H9 (cell line): ENCODE measurements at regions not wholly inside any gene's neighbourhood (a gene's known extent, or its start where the extent isn't known, plus 50 kb on each side); places are given as distances from the start of the nearest gene placed in this dataset.

Source experiments
- DNase-seq: peaks from one replicate; pipeline ENCODE4 v3.0.0-alpha.2; 2017
- H2AFZ ChIP-seq: one replicate; pipeline ENCODE4 v1.6.1; 2013; ENCODE audit warnings: mild to moderate bottlenecking, low read length, control low read depth, moderate library complexity
- H2AK5ac ChIP-seq: 2 replicates; pipeline ENCODE4 v1.6.1; 2013; ENCODE audit warnings: low read length, control low read depth, mixed read lengths; ENCODE audit not compliant: insufficient read length
- H2BK120ac ChIP-seq: one replicate; pipeline ENCODE4 v1.6.1; 2013; ENCODE audit warnings: low read depth, mild to moderate bottlenecking, low read length, control low read depth, inconsistent platforms; ENCODE audit not compliant: poor library complexity, severe bottlenecking
- H2BK12ac ChIP-seq: 2 replicates; pipeline ENCODE4 v1.6.1; 2013; ENCODE audit warnings: low read length, control low read depth, mixed read lengths, low read depth; ENCODE audit not compliant: insufficient read length
- H2BK15ac ChIP-seq: 2 replicates; pipeline ENCODE4 v1.6.1; 2013; ENCODE audit warnings: low read depth, low read length, control low read depth
- H2BK20ac ChIP-seq: one replicate; pipeline ENCODE4 v1.6.1; 2013; ENCODE audit warnings: low read depth, mild to moderate bottlenecking, low read length, control low read depth, inconsistent platforms; ENCODE audit not compliant: poor library complexity, severe bottlenecking
- H2BK5ac ChIP-seq: 2 replicates; pipeline ENCODE4 v1.6.1; 2013; ENCODE audit warnings: low read length, control low read depth, mixed read lengths; ENCODE audit not compliant: insufficient read length
- H3K14ac ChIP-seq: 2 replicates; pipeline ENCODE4 v1.6.1; 2013; ENCODE audit warnings: low read length, control low read depth; ENCODE audit not compliant: insufficient read depth
- H3K18ac ChIP-seq: 2 replicates; pipeline ENCODE4 v1.6.1; 2013; ENCODE audit warnings: low read depth, mild to moderate bottlenecking, mixed read lengths, low read length, control low read depth; ENCODE audit not compliant: insufficient read length
- H3K23ac ChIP-seq: 2 replicates; pipeline ENCODE4 v1.6.1; 2013; ENCODE audit warnings: low read length, control low read depth, mixed read lengths, low read depth; ENCODE audit not compliant: insufficient read length
- H3K23me2 ChIP-seq: 2 replicates; pipeline ENCODE4 v1.6.1; 2013; ENCODE audit warnings: low read depth, mild to moderate bottlenecking, mixed read lengths, low read length, control low read depth; ENCODE audit not compliant: insufficient read length, poor library complexity, severe bottlenecking
- H3K27ac ChIP-seq: 2 replicates; pipeline ENCODE4 v1.5.1; 2013; ENCODE audit warnings: low read length, control low read depth, mixed read lengths, low read depth; ENCODE audit not compliant: insufficient read length
- H3K27me3 ChIP-seq: 2 replicates; pipeline ENCODE4 v1.6.1; 2013; ENCODE audit warnings: low read length, control low read depth, inconsistent platforms; ENCODE audit not compliant: insufficient read depth
- H3K4ac ChIP-seq: 2 replicates; pipeline ENCODE4 v1.6.1; 2013; ENCODE audit warnings: low read depth, mild to moderate bottlenecking, control low read depth, inconsistent platforms, low read length, moderate library complexity
- H3K4me1 ChIP-seq: 2 replicates; pipeline ENCODE4 v1.6.1; 2013; ENCODE audit warnings: low read length, control low read depth, inconsistent platforms; ENCODE audit not compliant: insufficient read depth
- H3K4me2 ChIP-seq: 2 replicates; pipeline ENCODE4 v1.6.1; 2013; ENCODE audit warnings: low read length, control low read depth, mixed read lengths; ENCODE audit not compliant: insufficient read length, insufficient read depth
- H3K56ac ChIP-seq: 2 replicates; pipeline ENCODE4 v1.6.1; 2013; ENCODE audit warnings: low read depth, mild to moderate bottlenecking, mixed read lengths, low read length, control low read depth; ENCODE audit not compliant: insufficient read length
- H3K79me1 ChIP-seq: 2 replicates; pipeline ENCODE4 v1.6.1; 2013; ENCODE audit warnings: low read depth, mild to moderate bottlenecking, moderate library complexity, low read length, control low read depth, inconsistent platforms; ENCODE audit not compliant: insufficient read depth, poor library complexity, severe bottlenecking
- H3K79me2 ChIP-seq: 2 replicates; pipeline ENCODE4 v1.6.1; 2013; ENCODE audit warnings: low read length, control low read depth, inconsistent platforms; ENCODE audit not compliant: insufficient read depth
- H3K9ac ChIP-seq: 2 replicates; pipeline ENCODE4 v1.6.1; 2013; ENCODE audit warnings: low read length, control low read depth, mixed read lengths; ENCODE audit not compliant: insufficient read length; ENCODE audit errors: extremely low read depth
- H3K9me3 ChIP-seq: one replicate; pipeline ENCODE4 v1.6.1; 2013; ENCODE audit warnings: low read depth, low read length, inconsistent platforms; ENCODE audit not compliant: control insufficient read depth
- H3T11ph ChIP-seq: one replicate; pipeline ENCODE4 v1.6.1; 2013; ENCODE audit warnings: mild to moderate bottlenecking, low read length, control low read depth, inconsistent platforms
- H4K20me1 ChIP-seq: one replicate; pipeline ENCODE4 v1.6.1; 2013; ENCODE audit not compliant: control insufficient read depth, insufficient read length, insufficient read depth
- H4K5ac ChIP-seq: 2 replicates; pipeline ENCODE4 v1.6.1; 2013; ENCODE audit warnings: low read depth, mild to moderate bottlenecking, mixed read lengths, low read length, control low read depth; ENCODE audit not compliant: insufficient read length
- H4K8ac ChIP-seq: replicated peaks from 2 replicates; pipeline ENCODE4 v1.6.1; 2013; ENCODE audit warnings: low read length, control low read depth, mixed read lengths, low read depth; ENCODE audit not compliant: insufficient read length
- H4K91ac ChIP-seq: 2 replicates; pipeline ENCODE4 v1.6.1; 2013; ENCODE audit warnings: low read depth, mild to moderate bottlenecking, moderate library complexity, mixed read lengths, low read length, control low read depth; ENCODE audit not compliant: insufficient read length
- H3K27ac Mint-ChIP-seq, 3 experiments: 2 replicates in 2 of 3; 3 replicates in 1 of 3; pipeline ENCODE4 v1.8.0; 2020 to 2021; ENCODE audit warnings: mixed read lengths in 3 of 3, mild to moderate bottlenecking in 1 of 3, moderate library complexity in 1 of 3
- H3K27me3 Mint-ChIP-seq: 2 replicates; pipeline ENCODE4 v1.8.0; 2021; ENCODE audit warnings: low read depth, mild to moderate bottlenecking, moderate library complexity, mixed read lengths
- H3K36me3 Mint-ChIP-seq, 3 experiments: 2 replicates in 2 of 3; 3 replicates in 1 of 3; pipeline ENCODE4 v1.8.0; 2020 to 2021; ENCODE audit warnings: low read depth in 3 of 3, mixed read lengths in 3 of 3; ENCODE audit not compliant: insufficient read depth in 1 of 3
- H3K4me1 Mint-ChIP-seq, 2 experiments: 2 replicates each; pipeline ENCODE4 v1.8.0; 2020; ENCODE audit warnings: mixed read lengths in 2 of 2
- H3K4me3 Mint-ChIP-seq, 2 experiments: 2 replicates in 1 of 2; 3 replicates in 1 of 2; pipeline ENCODE4 v1.8.0; 2020 to 2021; ENCODE audit warnings: mild to moderate bottlenecking in 2 of 2, mixed read lengths in 2 of 2, moderate library complexity in 1 of 2
- H3K9me3 Mint-ChIP-seq, 2 experiments: 2 replicates in 1 of 2; 3 replicates in 1 of 2; pipeline ENCODE4 v1.8.0; 2020; ENCODE audit warnings: mild to moderate bottlenecking in 2 of 2, mixed read lengths in 2 of 2, moderate library complexity in 1 of 2
- WGBS: extraction: QIAGEN DNeasy Blood & Tissue Kit; methylation state at CpG from one replicate; pipeline ENCODE4 v1.1.7; 2013; ENCODE audit warnings: missing lambda C conversion rate, low lambda C conversion rate, mixed read lengths; ENCODE audit not compliant: insufficient read length; ENCODE audit errors: extremely low coverage; 5-methylcytosine and 5-hydroxymethylcytosine counted together
- TF ChIP-seq, protein P1 (sequence below): fragments of 200-600 bp; sonication (generic); conservative IDR thresholded peaks from 3 replicates; pipeline ENCODE4 v1.8.0; 2021; ENCODE audit warnings: antibody characterized with exemption, mild to moderate bottlenecking

DNA sequence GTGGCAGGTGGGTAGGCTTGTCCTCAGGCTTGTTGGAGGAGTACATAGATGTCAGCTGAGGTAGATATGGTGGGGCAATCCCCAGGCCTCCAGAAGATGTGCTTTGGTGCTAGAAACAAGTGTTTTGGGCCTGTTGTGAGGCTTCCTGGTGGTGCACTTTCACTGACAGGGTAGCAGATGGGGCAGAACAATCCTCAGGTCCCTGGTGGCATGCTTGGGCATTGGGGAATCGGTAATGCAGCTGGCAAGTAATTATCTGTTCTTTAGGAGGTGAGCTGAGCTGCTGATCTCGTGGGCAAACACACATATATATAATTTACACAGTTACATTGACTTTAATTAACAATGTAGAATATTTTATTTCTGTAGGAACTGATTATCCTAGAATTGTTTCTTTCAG, 458.7 kb downstream of the BMP2 start:
- H3K4ac ChIP-seq: no peak overlapping the region
- H3K18ac ChIP-seq: no peak overlapping the region
- H4K8ac ChIP-seq: no peak overlapping the region
- no peak overlapping the region for H4K91ac ChIP-seq
- H3K27ac Mint-ChIP-seq: peak overlapping the region in 1 of 3 experiments; percentile 70; a peak in 1 of 7 replicates
- H3K14ac ChIP-seq: no peak overlapping the region
- H3K79me2 ChIP-seq: no peaks in the 10 kb centered on the region
- H4K20me1 ChIP-seq: no peaks in the 10 kb centered on the region
- H3K36me3 Mint-ChIP-seq: peaks cover 2 to 5% (median 3%) of the 10 kb centered on the region in 3 experiments; a peak in 5 of 7 replicates
- no peaks in the 10 kb centered on the region for H3K27me3 ChIP-seq
- H3T11ph ChIP-seq: no peak overlapping the region
- H3K4me1 ChIP-seq: no peaks in the 10 kb centered on the region
- H2BK12ac ChIP-seq: no peak overlapping the region
- H3K4me2 ChIP-seq: no peak overlapping the region
- H4K5ac ChIP-seq: no peak overlapping the region
- no peak overlapping the region for H3K4me3 Mint-ChIP-seq
- no CpG with 5 or more reads among the region's 2 CpGs for WGBS
- no peak overlapping the region for H3K56ac ChIP-seq
- no peak overlapping the region for H2BK5ac ChIP-seq
- H3K9me3 Mint-ChIP-seq: peaks cover 3 to 15% of the 10 kb centered on the region in 2 experiments; a peak in 4 of 5 replicates
- no peaks in the 10 kb centered on the region for H3K9me3 ChIP-seq
- no peaks in the 10 kb centered on the region for H3K23me2 ChIP-seq
- no peak overlapping the region for H2BK20ac ChIP-seq
- H3K27me3 Mint-ChIP-seq: no peaks in the 10 kb centered on the region
- no peak overlapping the region for H2BK120ac ChIP-seq
- H3K23ac ChIP-seq: no peak overlapping the region
- no peak overlapping the region for H2BK15ac ChIP-seq
- no peak for DNase-seq
- no peak overlapping the region for H2AK5ac ChIP-seq
- H3K27ac ChIP-seq: no peak overlapping the region
- H3K4me1 Mint-ChIP-seq: no peaks in the 10 kb centered on the region
- no peak overlapping the region for H2AFZ ChIP-seq
- H3K9ac ChIP-seq: no peak overlapping the region
- no peaks in the 10 kb centered on the region for H3K79me1 ChIP-seq
- TF ChIP-seq, protein P1, sequence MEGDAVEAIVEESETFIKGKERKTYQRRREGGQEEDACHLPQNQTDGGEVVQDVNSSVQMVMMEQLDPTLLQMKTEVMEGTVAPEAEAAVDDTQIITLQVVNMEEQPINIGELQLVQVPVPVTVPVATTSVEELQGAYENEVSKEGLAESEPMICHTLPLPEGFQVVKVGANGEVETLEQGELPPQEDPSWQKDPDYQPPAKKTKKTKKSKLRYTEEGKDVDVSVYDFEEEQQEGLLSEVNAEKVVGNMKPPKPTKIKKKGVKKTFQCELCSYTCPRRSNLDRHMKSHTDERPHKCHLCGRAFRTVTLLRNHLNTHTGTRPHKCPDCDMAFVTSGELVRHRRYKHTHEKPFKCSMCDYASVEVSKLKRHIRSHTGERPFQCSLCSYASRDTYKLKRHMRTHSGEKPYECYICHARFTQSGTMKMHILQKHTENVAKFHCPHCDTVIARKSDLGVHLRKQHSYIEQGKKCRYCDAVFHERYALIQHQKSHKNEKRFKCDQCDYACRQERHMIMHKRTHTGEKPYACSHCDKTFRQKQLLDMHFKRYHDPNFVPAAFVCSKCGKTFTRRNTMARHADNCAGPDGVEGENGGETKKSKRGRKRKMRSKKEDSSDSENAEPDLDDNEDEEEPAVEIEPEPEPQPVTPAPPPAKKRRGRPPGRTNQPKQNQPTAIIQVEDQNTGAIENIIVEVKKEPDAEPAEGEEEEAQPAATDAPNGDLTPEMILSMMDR: no peak
